ENCODE measurements at regions not wholly inside any gene's neighbourhood (a gene's known extent, or its start where the extent isn't known, plus 50 kb on each side); places are given as distances from the start of the nearest gene placed in this dataset.

GRCh38 chr7:68005992-68006391 is 1009.4 kb downstream of the TYW1 start:
- ATAC-seq (no peak), DNase-seq (no peak)
- CTCF ChIA-PET, result no interaction called here
- Mint-ChIP-seq H3K36me3 (no peaks in the 10 kb centered on the region), H3K4me1 (no peaks in the 10 kb centered on the region), H3K27ac (no peak overlapping the region), H3K27me3 (no peaks in the 10 kb centered on the region), H3K4me3 (no peak overlapping the region), H3K9me3 (ENCODE audit: low read depth) (peaks cover 11% of the 10 kb centered on the region)

GRCh38 chr7:68006619-68007018 is 1010.0 kb downstream of the TYW1 start:
- no peak overlapping the region for H3K4me3 Mint-ChIP-seq
- DNase-seq, result no peak
- CTCF ChIA-PET, result no interaction called here
- H3K27me3 Mint-ChIP-seq, result no peaks in the 10 kb centered on the region
- no peak for ATAC-seq
- no peak overlapping the region for H3K27ac Mint-ChIP-seq
- H3K4me1 Mint-ChIP-seq, result no peaks in the 10 kb centered on the region
- no peaks in the 10 kb centered on the region for H3K36me3 Mint-ChIP-seq
- H3K9me3 Mint-ChIP-seq (ENCODE audit: low read depth), result peaks cover 15% of the 10 kb centered on the region

- H3K36me3 Mint-ChIP-seq, result no peaks in the 10 kb centered on the region
- no peak overlapping the region for H3K27ac Mint-ChIP-seq
- H3K9me3 Mint-ChIP-seq (ENCODE audit: low read depth), result peaks cover 14% of the 10 kb centered on the region
- DNase-seq, result no peak
- H3K4me3 Mint-ChIP-seq, result no peak overlapping the region
- no peak for ATAC-seq
- H3K4me1 Mint-ChIP-seq, result no peaks in the 10 kb centered on the region
- CTCF ChIA-PET, result no interaction called here
- H3K27me3 Mint-ChIP-seq, result no peaks in the 10 kb centered on the region
Observed at GRCh38 chr7:68009716-68010115, 1013.1 kb downstream of the TYW1 start.

GRCh38 chr7:68014031-68014736 is 1017.6 kb downstream of the TYW1 start:
- no peaks in the 10 kb centered on the region for H3K36me3 Mint-ChIP-seq
- no peaks in the 10 kb centered on the region for H3K4me1 Mint-ChIP-seq
- no peak overlapping the region for H3K27ac Mint-ChIP-seq
- no peak for ATAC-seq
- H3K27me3 Mint-ChIP-seq, result no peaks in the 10 kb centered on the region
- no peak overlapping the region for H3K4me3 Mint-ChIP-seq
- peaks cover 13% of the 10 kb centered on the region for H3K9me3 Mint-ChIP-seq (ENCODE audit: low read depth)
- DNase-seq, result no peak
- CTCF ChIA-PET, result no interaction called here

DNA sequence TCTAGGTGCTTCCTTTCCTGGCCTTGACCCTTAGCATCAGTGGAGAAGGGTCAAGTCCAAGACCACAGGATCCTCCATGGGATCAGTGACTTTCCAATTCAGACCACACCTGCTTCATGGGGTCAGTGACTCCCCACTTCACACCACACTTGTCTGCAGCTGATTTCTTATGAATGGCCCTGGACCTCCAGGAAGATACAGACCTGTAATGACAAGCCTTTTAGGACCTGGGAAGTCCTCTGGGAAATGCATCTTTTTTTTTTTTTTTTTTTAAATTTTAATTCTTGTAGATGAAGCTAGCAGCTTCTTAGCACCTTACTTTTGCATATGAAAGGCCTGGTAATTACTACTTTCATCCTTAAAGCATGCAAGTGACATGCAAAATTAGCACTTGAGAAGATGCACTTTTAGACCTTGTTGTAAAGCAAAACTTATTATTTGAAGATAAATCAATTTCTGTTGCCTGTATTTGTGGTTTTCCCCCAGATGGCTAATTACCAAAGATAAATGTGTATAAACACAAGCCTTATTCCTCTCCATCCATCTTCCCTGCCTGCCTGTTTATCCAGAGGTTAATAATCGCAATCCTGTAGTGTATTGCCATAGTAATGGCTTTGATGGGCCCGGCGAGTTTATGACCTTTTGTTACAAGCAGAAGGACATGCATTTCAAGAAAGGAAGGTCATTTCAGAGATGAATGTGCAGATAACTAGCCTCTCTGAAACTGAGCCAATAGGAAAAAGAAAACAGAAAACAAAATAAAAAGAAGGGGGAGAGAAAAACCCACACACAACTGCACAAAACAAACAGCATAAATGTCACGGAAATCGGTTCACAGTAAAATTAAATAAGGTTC is 1018.7 kb downstream of the TYW1 start:
- ATAC-seq, result no peak
- DNase-seq, result no peak
- Mint-ChIP-seq H3K27me3 (no peaks in the 10 kb centered on the region), H3K36me3 (no peaks in the 10 kb centered on the region), H3K9me3 (ENCODE audit: low read depth) (peaks cover 13% of the 10 kb centered on the region), H3K4me3 (no peak overlapping the region), H3K4me1 (no peaks in the 10 kb centered on the region), H3K27ac (no peak overlapping the region)
- CTCF ChIA-PET, result no interaction called here

- CTCF ChIA-PET, result no interaction called here
Observed at GRCh38 chr7:68015978-68016532, 1019.4 kb downstream of the TYW1 start.

DNA sequence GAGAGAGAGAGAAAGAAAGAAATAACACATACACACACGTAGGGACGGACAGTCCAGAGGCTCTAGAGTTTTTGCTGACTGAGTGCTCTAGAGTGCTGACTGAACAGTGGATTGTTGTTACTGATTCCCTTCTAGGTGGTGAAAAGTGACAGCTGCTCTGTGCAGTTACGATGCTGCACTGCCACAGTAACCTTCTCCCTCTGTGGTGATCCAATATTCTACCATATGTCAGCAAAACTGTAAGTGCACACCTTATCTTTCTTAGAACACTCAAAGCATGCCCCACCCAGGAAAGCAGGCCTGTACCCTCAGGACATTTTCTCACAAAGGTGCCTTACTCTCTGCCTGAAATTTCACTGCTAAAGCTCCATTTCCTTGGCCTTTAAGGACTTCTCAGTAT is 1023.5 kb downstream of the TYW1 start:
- H3K36me3 Mint-ChIP-seq, result no peaks in the 10 kb centered on the region
- ATAC-seq, result no peak
- no peaks in the 10 kb centered on the region for H3K4me1 Mint-ChIP-seq
- peaks cover 13% of the 10 kb centered on the region for H3K9me3 Mint-ChIP-seq (ENCODE audit: low read depth)
- CTCF ChIA-PET, result no interaction called here
- DNase-seq, result no peak
- no peak overlapping the region for H3K4me3 Mint-ChIP-seq
- H3K27me3 Mint-ChIP-seq, result no peaks in the 10 kb centered on the region
- H3K27ac Mint-ChIP-seq, result no peak overlapping the region

More at GRCh38 chr7:68015978-68016532, 1019.4 kb downstream of the TYW1 start:
- no peak overlapping the region for H3K4me3 Mint-ChIP-seq
- H3K9me3 Mint-ChIP-seq (ENCODE audit: low read depth), result peaks cover 11% of the 10 kb centered on the region
- H3K27ac Mint-ChIP-seq, result no peak overlapping the region
- DNase-seq (no peak), ATAC-seq (no peak)
- no peaks in the 10 kb centered on the region for H3K27me3 Mint-ChIP-seq
- H3K4me1 Mint-ChIP-seq, result no peaks in the 10 kb centered on the region
- H3K36me3 Mint-ChIP-seq, result no peaks in the 10 kb centered on the region

DNA sequence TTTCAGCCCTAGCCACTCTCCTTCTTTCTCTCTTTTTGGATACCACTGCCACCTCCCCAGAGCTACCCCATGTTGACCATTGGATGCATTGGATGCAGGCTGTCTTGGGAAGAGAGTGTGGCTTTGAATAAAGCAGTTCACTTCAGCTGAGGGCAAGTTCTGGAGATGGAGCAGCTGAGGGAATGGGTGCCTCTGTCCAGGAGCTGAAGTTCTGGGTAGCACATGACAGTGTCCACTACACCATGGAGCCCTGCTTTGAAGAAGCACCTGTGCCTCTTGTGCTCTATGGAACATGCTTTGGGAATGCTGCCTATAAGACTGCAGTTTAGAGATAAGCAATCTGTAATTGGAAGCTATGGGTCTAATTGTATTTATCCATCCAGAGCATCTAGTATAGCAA is 1028.7 kb downstream of the TYW1 start:
- H3K9me3 Mint-ChIP-seq (ENCODE audit: low read depth), result peaks cover 16% of the 10 kb centered on the region
- CTCF ChIA-PET, result no interaction called here
- DNase-seq, result no peak
- no peak overlapping the region for H3K4me3 Mint-ChIP-seq
- no peaks in the 10 kb centered on the region for H3K4me1 Mint-ChIP-seq
- H3K36me3 Mint-ChIP-seq, result no peaks in the 10 kb centered on the region
- no peak for ATAC-seq
- no peaks in the 10 kb centered on the region for H3K27me3 Mint-ChIP-seq
- H3K27ac Mint-ChIP-seq, result no peak overlapping the region

GRCh38 chr7:68030530-68030929 is 1033.9 kb downstream of the TYW1 start:
- Mint-ChIP-seq H3K27ac (no peak overlapping the region), H3K36me3 (no peaks in the 10 kb centered on the region), H3K4me1 (no peaks in the 10 kb centered on the region), H3K27me3 (no peaks in the 10 kb centered on the region), H3K4me3 (no peak overlapping the region), H3K9me3 (ENCODE audit: low read depth) (peaks cover 13% of the 10 kb centered on the region)
- DNase-seq (no peak), ATAC-seq (no peak)
- CTCF ChIA-PET, result no interaction called here

DNA sequence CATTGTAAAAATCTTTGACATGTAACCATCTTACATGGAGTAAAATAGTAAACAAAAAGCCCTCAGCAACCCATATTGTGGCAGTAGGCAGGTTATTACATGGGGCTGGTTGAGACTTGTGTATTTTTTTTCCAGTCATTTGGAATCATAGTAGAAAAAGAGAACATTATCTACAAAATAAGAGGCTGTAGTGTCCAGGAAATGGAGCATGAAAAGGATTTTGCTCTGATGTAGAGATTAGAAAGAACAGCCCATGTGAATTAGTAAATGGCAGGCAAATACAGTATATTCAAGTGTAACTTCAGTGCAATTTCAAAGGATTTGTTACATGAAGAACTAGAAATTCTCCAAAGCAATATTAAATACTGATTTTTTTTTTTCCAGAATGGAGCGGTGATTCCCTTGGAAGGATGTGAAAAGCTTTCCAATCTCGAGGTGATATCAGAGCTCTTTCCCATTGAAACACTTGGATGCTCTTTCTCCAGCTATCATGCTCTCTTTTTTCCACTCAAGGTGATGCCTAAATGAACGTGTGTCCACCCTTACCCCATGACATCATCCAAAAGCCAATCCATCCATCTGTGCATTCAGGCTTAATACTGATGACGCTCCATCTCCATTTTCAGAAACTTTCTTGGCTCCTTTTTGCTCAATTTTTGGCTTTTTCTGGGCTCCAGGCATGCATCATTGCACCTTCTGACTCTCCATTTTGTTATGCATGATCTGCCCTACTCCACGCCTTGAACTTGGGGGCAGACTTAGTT is 1034.7 kb downstream of the TYW1 start:
- no peak overlapping the region for H3K27ac Mint-ChIP-seq
- CTCF ChIA-PET, result no interaction called here
- no peak for ATAC-seq
- no peak overlapping the region for H3K4me3 Mint-ChIP-seq
- H3K27me3 Mint-ChIP-seq, result no peaks in the 10 kb centered on the region
- H3K9me3 Mint-ChIP-seq (ENCODE audit: low read depth), result peaks cover 7% of the 10 kb centered on the region
- H3K36me3 Mint-ChIP-seq, result no peaks in the 10 kb centered on the region
- H3K4me1 Mint-ChIP-seq, result no peaks in the 10 kb centered on the region
- no peak for DNase-seq

DNA sequence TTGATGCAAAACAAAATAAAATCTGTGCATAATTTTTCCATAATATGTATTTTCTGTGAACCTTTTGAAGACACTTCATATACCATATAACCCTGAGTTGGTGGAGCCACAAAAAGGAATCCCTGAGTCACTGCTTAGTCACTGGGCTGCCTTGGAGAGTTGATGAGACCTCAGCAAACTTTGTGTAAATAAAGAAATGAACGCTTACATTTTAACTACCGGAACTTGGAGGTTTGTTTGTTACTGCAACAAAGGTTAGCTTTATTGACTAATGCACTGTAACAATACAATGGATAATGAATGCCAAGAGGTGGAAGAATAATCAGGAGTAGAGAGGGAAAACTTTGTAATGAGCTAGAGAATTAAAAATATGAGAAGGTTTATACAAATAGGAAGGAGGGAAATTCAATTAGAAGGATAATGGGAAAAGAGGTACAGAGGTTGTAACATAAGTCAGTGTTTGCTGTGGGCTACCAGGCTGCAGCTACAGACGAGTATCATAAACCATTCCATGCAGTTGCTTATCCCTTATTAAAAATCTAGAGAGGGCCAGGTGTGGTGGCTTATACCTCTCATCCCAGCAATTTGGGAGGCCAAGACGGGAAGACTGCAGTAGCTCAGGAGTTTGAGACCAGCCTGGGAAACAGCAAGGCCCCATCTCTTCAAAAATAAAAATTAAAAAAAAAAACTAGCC is 1042.1 kb downstream of the TYW1 start:
- H3K27me3 Mint-ChIP-seq, result no peaks in the 10 kb centered on the region
- CTCF ChIA-PET, result no interaction called here

GRCh38 chr7:68041554-68041953 is 1044.9 kb downstream of the TYW1 start:
- no peaks in the 10 kb centered on the region for H3K4me1 Mint-ChIP-seq
- CTCF ChIA-PET, result no interaction called here
- no peak overlapping the region for H3K27ac Mint-ChIP-seq
- ATAC-seq (no peak), DNase-seq (no peak)
- H3K4me3 Mint-ChIP-seq, result no peak overlapping the region
- H3K27me3 Mint-ChIP-seq, result no peaks in the 10 kb centered on the region
- peaks cover 11% of the 10 kb centered on the region for H3K9me3 Mint-ChIP-seq (ENCODE audit: low read depth)
- H3K36me3 Mint-ChIP-seq, result no peaks in the 10 kb centered on the region

More for the DNA sequence above, 1042.1 kb downstream of the TYW1 start:
- DNase-seq, result no peak
- no peaks in the 10 kb centered on the region for H3K36me3 Mint-ChIP-seq
- no peak overlapping the region for H3K4me3 Mint-ChIP-seq
- H3K27ac Mint-ChIP-seq, result no peak overlapping the region
- H3K4me1 Mint-ChIP-seq, result no peaks in the 10 kb centered on the region
- peaks cover 6% of the 10 kb centered on the region for H3K9me3 Mint-ChIP-seq (ENCODE audit: low read depth)
- no peak for ATAC-seq

DNA sequence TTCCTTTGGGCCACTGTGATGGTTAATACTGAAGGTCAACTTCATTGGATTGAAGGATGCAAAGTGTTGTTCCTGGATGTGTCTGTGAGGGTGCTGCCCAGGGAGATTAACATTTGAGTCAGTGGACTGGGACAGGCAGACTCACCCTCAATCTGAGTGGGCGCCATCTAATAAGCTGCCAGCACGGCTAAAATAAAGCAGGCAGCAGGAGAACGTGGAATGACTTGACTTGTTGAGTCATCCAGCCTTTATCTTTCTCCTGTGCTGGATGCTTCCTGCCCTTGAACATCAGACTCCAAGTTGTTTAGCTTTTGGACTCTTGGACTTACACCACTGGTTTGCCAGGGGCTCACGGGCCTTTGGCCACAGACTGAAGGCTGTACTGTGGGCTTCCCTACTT is 1046.9 kb downstream of the TYW1 start:
- no peaks in the 10 kb centered on the region for H3K4me1 Mint-ChIP-seq
- no peak for DNase-seq
- peaks cover 11% of the 10 kb centered on the region for H3K9me3 Mint-ChIP-seq (ENCODE audit: low read depth)
- no peak overlapping the region for H3K27ac Mint-ChIP-seq
- CTCF ChIA-PET, result no interaction called here
- no peaks in the 10 kb centered on the region for H3K36me3 Mint-ChIP-seq
- H3K27me3 Mint-ChIP-seq, result no peaks in the 10 kb centered on the region
- ATAC-seq, result no peak
- H3K4me3 Mint-ChIP-seq, result no peak overlapping the region
